ENCODE measurements at regions not wholly inside any gene's neighbourhood (a gene's known extent, or its start where the extent isn't known, plus 50 kb on each side); places are given as distances from the start of the nearest gene placed in this dataset.

DNA sequence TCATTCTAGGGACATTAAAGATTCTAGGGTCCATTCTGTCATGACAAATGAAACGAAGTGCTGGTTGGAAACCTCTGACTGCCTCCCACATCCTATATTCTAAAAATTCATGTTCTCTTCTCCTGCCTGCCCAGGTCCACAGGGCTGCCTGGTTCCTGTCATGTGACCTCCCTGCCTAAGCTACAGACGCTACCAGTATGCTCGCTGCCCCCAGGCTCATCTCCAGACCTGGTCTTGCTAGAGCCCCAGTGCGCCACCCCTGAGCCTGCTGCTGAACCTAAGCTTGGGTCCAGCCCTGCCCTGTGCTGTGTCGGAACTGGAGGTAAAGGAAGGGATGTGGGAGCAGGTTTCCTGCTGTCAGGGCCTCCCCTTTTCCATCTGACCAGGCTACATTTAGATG is 231.6 kb upstream of the CDH5 start:
- no peak for TF ChIP-seq POLR2A (IDR thresholded peaks at IDR 0.05)
- TF ChIP-seq, protein P1, sequence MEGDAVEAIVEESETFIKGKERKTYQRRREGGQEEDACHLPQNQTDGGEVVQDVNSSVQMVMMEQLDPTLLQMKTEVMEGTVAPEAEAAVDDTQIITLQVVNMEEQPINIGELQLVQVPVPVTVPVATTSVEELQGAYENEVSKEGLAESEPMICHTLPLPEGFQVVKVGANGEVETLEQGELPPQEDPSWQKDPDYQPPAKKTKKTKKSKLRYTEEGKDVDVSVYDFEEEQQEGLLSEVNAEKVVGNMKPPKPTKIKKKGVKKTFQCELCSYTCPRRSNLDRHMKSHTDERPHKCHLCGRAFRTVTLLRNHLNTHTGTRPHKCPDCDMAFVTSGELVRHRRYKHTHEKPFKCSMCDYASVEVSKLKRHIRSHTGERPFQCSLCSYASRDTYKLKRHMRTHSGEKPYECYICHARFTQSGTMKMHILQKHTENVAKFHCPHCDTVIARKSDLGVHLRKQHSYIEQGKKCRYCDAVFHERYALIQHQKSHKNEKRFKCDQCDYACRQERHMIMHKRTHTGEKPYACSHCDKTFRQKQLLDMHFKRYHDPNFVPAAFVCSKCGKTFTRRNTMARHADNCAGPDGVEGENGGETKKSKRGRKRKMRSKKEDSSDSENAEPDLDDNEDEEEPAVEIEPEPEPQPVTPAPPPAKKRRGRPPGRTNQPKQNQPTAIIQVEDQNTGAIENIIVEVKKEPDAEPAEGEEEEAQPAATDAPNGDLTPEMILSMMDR (IDR thresholded peaks at IDR 0.05): no peak

Measured in Peyer's patch (tissue), 4 donors.